Neural crest cell (in vitro differentiated cells): ENCODE measurements at regions not wholly inside any gene's neighbourhood (a gene's known extent, or its start where the extent isn't known, plus 50 kb on each side); places are given as distances from the start of the nearest gene placed in this dataset.

ENCODE experiments used
- DNase-seq: peaks from one replicate; pipeline ENCODE4 v3.0.0; 2021; ENCODE audit warnings: low read depth, mixed read lengths, low spot score
- H3K27ac Mint-ChIP-seq: one replicate; pipeline ENCODE4 v1.8.0; 2021; ENCODE audit warnings: mild to moderate bottlenecking, mixed read lengths; ENCODE audit not compliant: unreplicated experiment
- H3K27me3 Mint-ChIP-seq: 2 replicates; pipeline ENCODE4 v1.8.0; 2021; ENCODE audit warnings: low read depth, mild to moderate bottlenecking, mixed read lengths
- H3K36me3 Mint-ChIP-seq: 2 replicates; pipeline ENCODE4 v1.8.0; 2021; ENCODE audit warnings: low read depth, mild to moderate bottlenecking, mixed read lengths
- H3K4me1 Mint-ChIP-seq: 2 replicates; pipeline ENCODE4 v1.8.0; 2021; ENCODE audit warnings: mixed read lengths
- H3K4me3 Mint-ChIP-seq: one replicate; pipeline ENCODE4 v1.8.0; 2021; ENCODE audit warnings: mild to moderate bottlenecking, mixed read lengths
- H3K9me3 Mint-ChIP-seq: 2 replicates; pipeline ENCODE4 v1.8.0; 2021; ENCODE audit warnings: mixed read lengths
- TF ChIP-seq, protein P1 (sequence below): fragments of 200-600 bp; sonication (generic); conservative IDR thresholded peaks from 2 replicates; pipeline ENCODE4 v1.5.0; 2021; ENCODE audit warnings: antibody characterized with exemption, mild to moderate bottlenecking

- Mint-ChIP-seq H3K9me3 (peaks cover 18% of the 10 kb centered on the region), H3K27me3 (no peaks in the 10 kb centered on the region), H3K27ac (no peak overlapping the region), H3K4me1 (no peaks in the 10 kb centered on the region), H3K4me3 (no peak overlapping the region), H3K36me3 (peaks cover 15% of the 10 kb centered on the region)
- TF ChIP-seq, protein P1, sequence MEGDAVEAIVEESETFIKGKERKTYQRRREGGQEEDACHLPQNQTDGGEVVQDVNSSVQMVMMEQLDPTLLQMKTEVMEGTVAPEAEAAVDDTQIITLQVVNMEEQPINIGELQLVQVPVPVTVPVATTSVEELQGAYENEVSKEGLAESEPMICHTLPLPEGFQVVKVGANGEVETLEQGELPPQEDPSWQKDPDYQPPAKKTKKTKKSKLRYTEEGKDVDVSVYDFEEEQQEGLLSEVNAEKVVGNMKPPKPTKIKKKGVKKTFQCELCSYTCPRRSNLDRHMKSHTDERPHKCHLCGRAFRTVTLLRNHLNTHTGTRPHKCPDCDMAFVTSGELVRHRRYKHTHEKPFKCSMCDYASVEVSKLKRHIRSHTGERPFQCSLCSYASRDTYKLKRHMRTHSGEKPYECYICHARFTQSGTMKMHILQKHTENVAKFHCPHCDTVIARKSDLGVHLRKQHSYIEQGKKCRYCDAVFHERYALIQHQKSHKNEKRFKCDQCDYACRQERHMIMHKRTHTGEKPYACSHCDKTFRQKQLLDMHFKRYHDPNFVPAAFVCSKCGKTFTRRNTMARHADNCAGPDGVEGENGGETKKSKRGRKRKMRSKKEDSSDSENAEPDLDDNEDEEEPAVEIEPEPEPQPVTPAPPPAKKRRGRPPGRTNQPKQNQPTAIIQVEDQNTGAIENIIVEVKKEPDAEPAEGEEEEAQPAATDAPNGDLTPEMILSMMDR: no peak
- no peak for DNase-seq
These were observed 885.6 kb upstream of the ZNF722 start for GRCh38 chr7:63112764-63113712.

- TF ChIP-seq, protein P1: no peak
- no peak overlapping the region for H3K4me3 Mint-ChIP-seq
- no peaks in the 10 kb centered on the region for H3K27me3 Mint-ChIP-seq
- no peak for DNase-seq
- H3K27ac Mint-ChIP-seq: no peak overlapping the region
- no peaks in the 10 kb centered on the region for H3K4me1 Mint-ChIP-seq
- peaks cover 12% of the 10 kb centered on the region for H3K36me3 Mint-ChIP-seq
- H3K9me3 Mint-ChIP-seq: peaks cover 18% of the 10 kb centered on the region
These were observed 884.9 kb upstream of the ZNF722 start for GRCh38 chr7:63113713-63114285.

GRCh38 chr7:63114371-63114985, 884.2 kb upstream of the ZNF722 start:
- no peak overlapping the region for H3K27ac Mint-ChIP-seq
- H3K36me3 Mint-ChIP-seq: peaks cover 12% of the 10 kb centered on the region
- peaks cover 18% of the 10 kb centered on the region for H3K9me3 Mint-ChIP-seq
- TF ChIP-seq, protein P1: no peak
- DNase-seq: no peak
- no peaks in the 10 kb centered on the region for H3K4me1 Mint-ChIP-seq
- H3K4me3 Mint-ChIP-seq: no peak overlapping the region
- H3K27me3 Mint-ChIP-seq: no peaks in the 10 kb centered on the region
